ENCODE measurements at regions not wholly inside any gene's neighbourhood (a gene's known extent, or its start where the extent isn't known, plus 50 kb on each side); places are given as distances from the start of the nearest gene placed in this dataset.
A peak's percentile ranks its signal among the peaks of the same experiment; 100 is the strongest.
"Not testable (repeated sequence)": the region's sequence is repeated elsewhere in the genome, so short reads cannot be mapped to it uniquely, and the experiment has no call there.

DNA sequence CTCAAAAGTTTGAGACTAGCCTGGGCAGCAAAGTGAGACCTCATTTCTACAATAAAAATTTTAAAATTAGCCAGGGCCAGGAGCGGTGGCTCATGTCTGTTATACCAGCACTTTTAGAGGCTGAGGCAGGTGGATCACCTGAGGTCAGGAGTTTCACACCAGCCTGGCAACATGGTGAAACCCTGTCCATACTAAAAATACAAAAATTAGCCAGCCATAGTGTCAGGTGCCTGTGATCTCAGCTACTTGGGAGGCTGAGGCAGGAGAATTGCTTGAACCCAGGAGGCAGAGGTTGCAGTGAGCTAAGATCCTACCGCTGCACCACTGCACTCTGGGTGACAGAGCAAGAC lies 85.1 kb upstream of the MAP4 start:
- DNase-seq: not testable (repeated sequence)

DNA sequence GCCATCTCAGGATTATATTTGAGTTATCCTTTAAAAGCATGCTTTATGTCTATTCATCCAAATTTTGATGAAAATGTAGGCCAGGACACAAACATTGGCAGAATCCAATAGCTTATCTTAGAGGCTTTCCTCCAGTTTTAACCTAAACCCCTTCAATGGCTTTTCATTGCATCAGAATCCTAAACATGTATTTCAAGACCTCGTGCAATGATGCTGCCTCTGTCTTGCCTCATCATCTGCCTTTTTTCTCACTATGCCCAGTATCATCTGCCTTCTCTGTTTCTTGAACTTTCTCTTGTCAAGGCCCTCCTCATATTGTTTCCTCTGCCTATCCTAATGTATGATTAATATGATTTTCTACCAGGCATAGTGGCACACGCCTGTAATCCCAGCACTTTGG lies 76.1 kb upstream of the MAP4 start:
- no peak for DNase-seq

DNA sequence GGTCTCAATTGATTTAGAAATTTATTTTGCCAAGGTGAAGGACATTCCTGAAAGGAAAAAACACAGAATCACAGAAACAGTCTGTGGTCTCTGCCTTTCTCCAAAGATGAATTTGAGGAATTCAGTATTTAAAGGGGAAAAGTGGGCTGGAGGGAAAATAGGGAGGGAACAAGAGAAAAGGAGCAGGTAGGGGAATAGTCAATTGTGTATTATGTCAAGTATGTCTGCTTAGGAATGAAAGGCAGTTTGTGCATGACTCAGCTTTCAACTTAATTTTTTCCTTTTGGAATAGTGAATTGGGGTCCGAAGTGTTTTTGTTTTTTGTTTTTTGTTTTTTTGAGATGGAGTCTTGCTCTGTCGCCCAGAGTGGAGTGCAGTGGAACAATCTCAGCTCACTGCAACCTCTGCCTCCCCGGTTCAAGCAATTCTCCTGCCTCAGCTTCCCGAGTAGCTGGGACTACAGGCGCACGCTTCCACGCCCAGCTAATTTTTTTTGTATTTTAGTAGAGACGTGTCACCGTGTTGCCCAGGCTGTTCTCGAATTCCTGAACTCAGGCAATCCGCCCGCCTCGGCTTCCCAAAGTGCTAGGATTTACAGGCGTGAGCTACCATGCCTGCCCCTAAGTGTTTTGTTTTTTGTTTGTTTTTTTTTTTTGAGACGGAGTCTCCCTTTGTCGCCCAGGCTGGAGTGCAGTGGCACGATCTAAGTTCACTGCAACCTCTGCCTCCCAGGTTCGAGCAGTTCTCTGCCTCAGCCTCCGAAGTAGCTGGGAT lies 74.1 kb upstream of the MAP4 start:
- DNase-seq: no peak

DNA sequence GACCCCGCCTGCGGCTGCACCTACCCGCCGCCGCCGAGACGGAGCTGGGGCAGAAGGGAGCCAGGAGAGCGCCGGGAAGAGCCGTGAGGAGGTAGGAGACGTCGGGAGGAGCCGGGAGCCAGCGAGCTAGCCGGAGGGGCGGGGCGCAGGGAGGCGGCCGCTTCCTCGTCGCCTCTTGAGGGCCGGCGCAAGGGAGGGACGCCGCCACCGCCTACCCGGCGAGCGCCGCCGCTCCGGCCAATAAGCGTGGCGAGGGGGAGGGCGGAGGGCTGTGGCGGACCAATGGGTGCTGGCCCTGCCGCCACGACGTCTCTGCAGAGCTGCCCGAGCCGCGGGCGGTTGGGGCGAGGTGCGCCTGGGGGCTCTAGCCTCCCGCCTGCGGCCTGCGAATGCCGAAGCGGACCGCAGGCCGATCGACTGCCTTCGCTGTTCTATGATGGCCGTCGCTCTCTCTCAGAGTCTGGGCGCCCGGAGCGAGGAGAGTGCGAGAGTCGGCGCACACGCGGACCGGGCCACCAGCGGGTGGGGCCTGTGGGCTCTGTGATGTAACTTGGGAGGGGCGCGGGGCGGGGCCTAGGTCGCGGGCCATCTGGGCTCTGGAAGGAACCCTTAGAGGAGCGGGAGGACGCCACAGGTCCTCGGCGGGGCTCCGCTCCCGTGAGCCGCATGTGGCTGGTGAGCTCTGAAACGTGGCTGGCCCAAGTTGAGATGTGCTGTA lies 72.7 kb upstream of the MAP4 start:
- DNase-seq: peak; percentile 95

DNA sequence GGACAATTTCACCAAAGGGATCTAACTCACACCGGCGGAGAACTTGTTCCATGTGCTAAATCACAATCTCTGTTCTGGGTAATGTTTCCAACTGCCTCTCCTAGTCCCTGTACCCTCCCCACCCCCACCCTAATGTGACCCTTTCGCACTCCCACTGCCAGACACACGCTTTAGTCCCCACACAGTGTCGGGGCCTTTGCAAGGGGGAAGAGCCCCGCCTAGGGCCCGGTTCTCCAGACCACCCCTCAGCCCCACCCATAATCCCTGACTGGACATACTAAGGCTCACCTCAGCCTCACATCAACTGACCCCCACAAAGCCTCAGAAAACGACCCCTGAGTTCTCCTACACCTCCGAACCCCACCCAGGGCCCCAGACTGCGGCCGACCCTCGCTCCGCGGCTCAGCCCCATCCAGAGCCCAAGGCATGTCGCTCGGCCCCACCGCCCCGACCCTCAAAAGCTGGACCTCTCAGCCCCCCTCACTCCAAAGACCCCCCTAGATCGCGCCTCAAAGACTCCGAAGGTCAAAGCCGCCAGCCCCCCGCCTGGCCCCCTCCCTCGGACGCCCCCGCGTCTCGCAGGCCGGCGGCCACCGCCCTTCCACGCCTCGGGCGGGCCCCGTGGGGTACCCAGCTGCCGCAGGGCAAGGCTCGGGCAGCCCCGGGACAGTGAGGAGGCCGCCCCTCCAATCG lies 72.0 kb upstream of the MAP4 start:
- DNase-seq: peak; percentile 29

DNA sequence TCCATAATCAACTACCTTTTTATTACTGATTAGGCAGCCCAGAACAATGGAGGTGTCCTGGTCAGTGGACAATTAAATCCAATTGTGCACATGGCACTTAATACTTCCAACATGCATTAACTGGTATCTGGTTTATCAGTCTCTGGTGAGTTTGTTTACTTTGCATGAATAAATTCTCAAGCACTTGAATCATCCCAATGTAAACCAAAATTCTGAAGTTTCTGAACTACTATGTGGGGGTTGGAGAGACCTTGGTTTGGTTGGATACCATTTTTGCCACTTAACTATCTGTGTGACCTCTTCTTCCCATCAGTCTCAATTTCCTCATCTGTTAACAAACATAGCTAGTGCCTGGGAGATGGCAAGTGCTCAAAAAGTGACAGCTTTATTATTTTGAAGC lies 70.5 kb upstream of the MAP4 start:
- no peak for DNase-seq

DNA sequence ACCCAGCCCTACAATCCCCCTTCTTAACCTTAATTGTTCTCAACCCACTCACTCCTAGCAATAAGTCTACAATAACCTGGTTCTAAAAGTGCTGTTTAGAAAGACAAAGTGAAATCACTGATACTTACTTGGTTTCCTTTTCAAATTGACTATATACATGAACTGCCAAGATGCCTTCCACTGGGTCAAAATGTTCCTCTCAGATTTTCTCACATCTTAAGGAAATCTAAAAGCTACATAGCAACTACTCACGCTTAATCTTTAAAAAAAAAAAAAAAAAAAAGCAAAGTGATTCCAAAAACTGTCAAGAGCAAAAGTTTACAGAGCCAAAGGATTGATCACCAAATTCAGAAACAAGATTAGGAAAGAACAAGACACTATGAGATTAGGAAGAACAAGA lies 68.7 kb upstream of the MAP4 start:
- DNase-seq: no peak

DNA sequence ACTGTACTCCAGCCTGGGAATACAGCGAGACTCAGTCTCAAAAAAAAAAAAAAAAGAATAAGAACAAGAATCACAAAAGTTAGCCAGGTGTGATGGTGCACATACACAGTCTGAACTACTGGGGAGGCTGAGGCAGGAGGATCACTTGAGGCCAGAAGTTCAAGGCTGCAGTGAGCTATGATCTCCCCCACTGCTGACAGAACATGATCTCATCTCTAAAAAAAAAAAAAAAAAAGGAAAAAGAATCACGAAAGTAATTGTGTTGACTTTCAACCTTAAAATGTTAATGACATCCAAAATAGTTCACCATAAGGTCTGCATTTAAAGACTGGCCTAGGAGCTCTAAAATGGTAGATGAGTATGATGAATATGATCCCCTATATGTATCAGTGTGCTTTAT lies 68.0 kb upstream of the MAP4 start:
- no peak for DNase-seq

DNA sequence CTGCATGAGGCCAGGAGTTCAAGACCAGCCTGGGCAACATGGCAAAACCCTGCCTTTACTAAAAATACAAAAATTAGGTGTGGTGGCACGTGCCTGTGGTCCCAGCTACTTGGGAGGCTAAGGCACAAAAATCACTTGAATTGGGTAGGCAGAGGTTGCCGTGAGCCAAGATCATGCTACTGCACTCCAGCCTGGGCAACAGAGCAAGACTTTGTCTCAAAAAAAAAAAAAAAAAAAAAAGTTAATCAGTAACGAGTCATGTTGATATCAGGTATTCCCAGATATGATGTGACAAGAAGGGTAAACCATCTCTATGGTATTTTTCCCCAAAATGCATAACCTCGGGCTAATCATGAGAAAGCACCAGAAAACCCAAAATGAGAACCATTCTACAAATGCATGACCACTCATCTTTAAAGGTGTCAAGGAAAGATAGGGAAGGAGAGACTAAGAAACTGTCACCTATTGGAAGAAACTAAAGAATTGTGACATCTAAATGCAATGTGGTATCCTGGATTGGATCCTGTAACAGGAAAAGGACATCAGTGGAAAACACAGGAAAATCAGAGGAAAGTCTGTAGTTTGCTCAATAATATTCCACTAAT lies 66.5 kb upstream of the MAP4 start:
- DNase-seq: no peak

DNA sequence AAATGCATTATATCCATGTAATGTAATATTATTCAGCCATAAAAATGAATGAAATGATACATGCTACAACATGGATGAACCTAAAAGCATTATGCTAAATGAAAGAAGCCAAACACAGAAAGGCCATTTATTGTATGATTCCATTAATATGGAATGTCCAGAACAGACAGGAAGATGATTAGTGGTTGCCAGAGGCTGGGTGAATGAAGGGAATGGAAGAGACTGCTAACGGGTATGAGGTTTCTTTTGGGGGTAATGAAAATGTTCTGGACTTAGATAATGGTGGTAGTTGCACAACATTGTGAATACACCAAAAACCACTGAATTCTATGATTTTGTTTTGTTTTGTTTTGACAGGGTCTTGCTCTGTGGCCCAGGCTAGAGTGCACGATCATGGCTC lies 61.6 kb upstream of the MAP4 start:
- DNase-seq: no peak

DNA sequence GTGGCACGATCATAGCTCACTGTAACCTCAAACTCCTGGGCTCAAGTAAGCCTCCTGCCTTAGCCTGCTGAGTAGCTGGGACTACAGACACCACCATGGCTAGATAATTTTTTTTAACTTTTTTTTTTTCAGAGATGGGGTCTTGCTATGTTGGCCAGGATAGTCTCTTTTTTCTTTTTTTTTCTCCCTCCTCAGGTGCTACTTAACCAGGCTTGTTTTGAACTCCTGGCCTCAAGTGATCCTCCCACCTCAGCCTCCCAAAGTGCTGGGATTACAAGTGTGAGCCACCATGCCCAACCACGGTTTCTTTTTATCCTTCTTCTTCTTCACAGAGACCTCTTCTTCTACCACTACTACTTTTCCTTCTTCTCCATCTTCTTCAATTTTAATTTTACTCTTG lies 53.8 kb upstream of the MAP4 start:
- DNase-seq: no peak

DNA sequence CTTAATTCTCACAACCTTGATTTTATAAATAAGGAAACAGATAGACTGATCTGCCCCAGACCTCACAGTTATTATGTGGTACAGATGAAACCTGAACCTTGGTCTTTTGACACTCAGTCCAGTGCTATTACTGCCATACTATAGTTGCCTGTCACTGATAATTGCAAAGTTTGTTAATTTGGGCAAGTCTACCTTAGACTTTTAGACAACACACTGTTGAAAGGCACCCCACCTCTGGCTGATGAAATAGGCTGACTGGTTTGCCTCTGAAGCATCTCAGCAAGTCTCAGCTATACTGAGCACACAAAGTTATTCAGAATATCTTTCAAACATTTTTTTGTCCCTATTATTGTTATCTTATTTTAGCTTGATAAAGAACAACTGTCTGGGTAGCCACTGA lies 53.1 kb upstream of the MAP4 start:
- no peak for DNase-seq

DNA sequence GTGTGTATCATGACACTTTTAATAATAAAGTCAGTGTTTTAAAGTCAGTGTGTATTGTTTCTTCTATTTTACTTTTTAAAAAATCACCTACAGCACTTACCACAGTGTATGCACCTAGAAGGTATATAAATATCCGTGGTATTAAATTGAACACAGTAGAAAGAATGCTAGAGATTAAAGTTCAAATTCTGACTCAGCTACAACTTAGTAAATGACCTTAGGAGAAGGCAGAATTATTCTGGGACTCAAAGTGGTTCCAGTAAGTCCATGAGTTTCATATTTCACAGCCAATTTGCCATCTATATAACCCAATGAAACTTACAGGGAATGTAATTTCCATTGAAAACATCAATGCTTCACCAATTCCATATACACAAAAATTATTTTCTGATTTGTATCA lies 52.7 kb upstream of the MAP4 start:
- no peak for DNase-seq

DNA sequence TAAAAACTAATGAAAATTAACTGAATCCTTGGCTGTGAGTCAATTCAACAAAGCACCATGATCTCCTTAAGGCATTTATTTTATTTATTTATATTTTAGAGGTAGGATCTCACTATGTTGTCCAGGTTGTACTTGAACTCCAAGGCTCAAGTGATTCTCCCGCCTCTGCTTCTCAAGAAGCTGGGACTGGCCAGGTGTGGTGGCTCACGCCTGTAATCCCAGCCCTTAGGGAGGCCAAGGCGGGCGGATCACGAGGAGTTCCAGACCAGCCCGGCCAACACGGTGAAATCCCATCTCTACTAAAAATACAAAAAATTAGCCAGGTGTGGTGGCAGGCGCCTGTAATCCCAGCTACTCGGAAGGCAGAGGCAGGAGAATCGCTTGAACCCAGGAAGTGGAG lies 52.1 kb upstream of the MAP4 start:
- not testable (repeated sequence) for DNase-seq

DNA sequence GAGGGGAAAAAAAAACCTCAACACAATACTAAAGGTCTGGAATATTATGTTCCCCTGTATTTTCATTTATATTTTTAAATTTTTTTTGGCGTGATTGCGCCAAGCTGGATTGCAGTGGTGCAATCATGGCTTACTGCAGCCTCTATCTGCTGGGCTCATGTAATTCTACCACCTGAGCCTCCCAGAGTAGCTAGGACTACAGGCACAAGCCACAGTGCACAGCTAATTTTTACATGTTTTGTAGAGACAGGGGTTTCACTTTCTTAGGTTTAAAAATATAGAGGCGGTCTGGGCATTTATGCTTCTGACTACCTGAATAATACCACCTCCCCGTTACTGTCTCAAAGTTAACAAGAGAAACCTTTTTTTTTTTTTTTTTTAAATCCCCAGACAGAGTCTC lies 51.1 kb upstream of the MAP4 start:
- no peak for DNase-seq

Measured in activated T-cell treated with anti-CD3 and anti-CD28 coated beads, Interleukin-2, amount 50 U/mL, for 1 hour (primary cell).